Medulla oblongata (tissue), 1 donor: ENCODE measurements at regions not wholly inside any gene's neighbourhood (a gene's known extent, or its start where the extent isn't known, plus 50 kb on each side); places are given as distances from the start of the nearest gene placed in this dataset.

Experiments
- DNase-seq: peaks from one replicate; pipeline ENCODE4 v3.0.0-alpha.2; 2015; ENCODE audit errors: extremely low spot score

GRCh38 chr2:121860758-121861227 lies 105.3 kb downstream of the TSN start:
- DNase-seq, result no peak

GRCh38 chr2:121862286-121862685 lies 106.8 kb downstream of the TSN start:
- no peak for DNase-seq

- no peak for DNase-seq
These were observed 110.5 kb downstream of the TSN start for GRCh38 chr2:121865914-121866313.

GRCh38 chr2:121866789-121867188 lies 111.3 kb downstream of the TSN start:
- DNase-seq, result no peak

- DNase-seq, result no peak
These were observed 113.2 kb downstream of the TSN start for GRCh38 chr2:121868652-121869051.

GRCh38 chr2:121869363-121869762 lies 113.9 kb downstream of the TSN start:
- no peak for DNase-seq

- DNase-seq, result no peak
These were observed 114.4 kb downstream of the TSN start for GRCh38 chr2:121869873-121870272.

GRCh38 chr2:121872651-121873050 lies 117.2 kb downstream of the TSN start:
- no peak for DNase-seq

GRCh38 chr2:121873864-121874263 lies 118.4 kb downstream of the TSN start:
- DNase-seq, result no peak

- DNase-seq, result no peak
These were observed 120.2 kb downstream of the TSN start for GRCh38 chr2:121875585-121876185.

- DNase-seq, result no peak
These were observed 121.9 kb downstream of the TSN start for GRCh38 chr2:121877366-121877765.

- DNase-seq, result no peak
These were observed 124.8 kb downstream of the TSN start for GRCh38 chr2:121880283-121880682.

- no peak for DNase-seq
These were observed 125.6 kb downstream of the TSN start for GRCh38 chr2:121881038-121881437.

- DNase-seq, result no peak
These were observed 126.5 kb downstream of the TSN start for GRCh38 chr2:121881950-121882349.

- no peak for DNase-seq
These were observed 128.6 kb downstream of the TSN start for GRCh38 chr2:121884078-121884477.

- DNase-seq, result no peak
These were observed 129.1 kb downstream of the TSN start for GRCh38 chr2:121884511-121884921.

- DNase-seq, result no peak
These were observed 130.6 kb downstream of the TSN start for GRCh38 chr2:121886059-121886458.

GRCh38 chr2:121887513-121888188 lies 132.2 kb downstream of the TSN start:
- no peak for DNase-seq

- no peak for DNase-seq
These were observed 132.7 kb downstream of the TSN start for GRCh38 chr2:121888189-121888557.

- no peak for DNase-seq
These were observed 134.6 kb downstream of the TSN start for GRCh38 chr2:121890041-121890440.

- no peak for DNase-seq
These were observed 140.5 kb downstream of the TSN start for GRCh38 chr2:121895723-121896571.

GRCh38 chr2:121897335-121897970 lies 142.0 kb downstream of the TSN start:
- DNase-seq, result no peak
